HepG2 (cell line): ENCODE measurements at regions not wholly inside any gene's neighbourhood (a gene's known extent, or its start where the extent isn't known, plus 50 kb on each side); places are given as distances from the start of the nearest gene placed in this dataset.
"Not testable (repeated sequence)": the region's sequence is repeated elsewhere in the genome, so short reads cannot be mapped to it uniquely, and the experiment has no call there.

Experiments
- BRCA1 ChIP-seq: sonication (generic); formaldehyde crosslinking; IDR thresholded peaks from 2 replicates; pipeline ENCODE4 v1.4.0; 2020; ENCODE audit warnings: missing genetic modification reagents
- HNRNPL ChIP-seq: fragments of 200-400 bp; formaldehyde crosslinking; IDR thresholded peaks from 2 replicates; pipeline ENCODE4 v1.6.1; 2017; ENCODE audit warnings: mild to moderate bottlenecking, low read depth, low read length
- JUNB ChIP-seq: sonication (generic); formaldehyde crosslinking; IDR thresholded peaks from 2 replicates; pipeline ENCODE4 v1.8.0; 2022; ENCODE audit warnings: missing genetic modification reagents, mild to moderate bottlenecking, borderline replicate concordance
- NFE2L2 ChIP-seq: fragments of 150-350 bp; IDR thresholded peaks from 2 replicates; pipeline ENCODE4 v1.6.1; 2014; ENCODE audit warnings: low read length
- ZNF441 ChIP-seq: sonication (generic); formaldehyde crosslinking; IDR thresholded peaks from 2 replicates; pipeline ENCODE4 v1.7.0; 2021; ENCODE audit warnings: missing genetic modification reagents, borderline replicate concordance
- ZNF878 ChIP-seq: sonication (generic); formaldehyde crosslinking; IDR thresholded peaks from 2 replicates; pipeline ENCODE4 v1.8.1; 2023; ENCODE audit warnings: mild to moderate bottlenecking, missing genetic modification reagents, moderate library complexity
- TF ChIP-seq, protein P1 (sequence below): sonication (generic); formaldehyde crosslinking; IDR thresholded peaks from 2 replicates; pipeline ENCODE4 v1.5.0; 2020; ENCODE audit warnings: mild to moderate bottlenecking, missing genetic modification reagents, moderate library complexity
- TF ChIP-seq, protein P2 (sequence below): sonication (generic); formaldehyde crosslinking; IDR thresholded peaks from 2 replicates; pipeline ENCODE4 v1.4.0; 2020; ENCODE audit warnings: missing genetic modification reagents

DNA sequence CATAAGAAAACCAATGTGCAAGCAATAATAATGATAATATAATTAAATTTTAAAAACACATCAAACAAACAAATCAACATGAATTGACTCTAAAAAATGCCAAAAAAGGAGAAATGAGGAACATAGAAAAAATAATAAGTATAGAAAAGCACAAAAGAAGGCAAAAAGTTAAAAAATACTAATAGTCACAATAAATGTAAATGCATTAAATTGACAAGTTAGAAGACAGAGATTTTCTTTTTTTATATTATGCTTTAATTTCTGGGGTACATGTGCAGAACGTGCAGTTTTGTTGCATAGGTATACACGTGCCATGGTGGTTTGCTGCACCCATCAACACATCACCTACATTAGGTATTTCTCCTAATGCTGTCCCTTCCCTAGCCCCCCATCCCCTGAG lies 767.0 kb downstream of the ADCYAP1 start:
- not testable (repeated sequence) for TF ChIP-seq ZNF441 (CRISPR knock-in tag); HNRNPL; BRCA1 (CRISPR knock-in tag); NFE2L2; JUNB (CRISPR knock-in tag); ZNF878 (CRISPR knock-in tag)
- TF ChIP-seq, protein P1, sequence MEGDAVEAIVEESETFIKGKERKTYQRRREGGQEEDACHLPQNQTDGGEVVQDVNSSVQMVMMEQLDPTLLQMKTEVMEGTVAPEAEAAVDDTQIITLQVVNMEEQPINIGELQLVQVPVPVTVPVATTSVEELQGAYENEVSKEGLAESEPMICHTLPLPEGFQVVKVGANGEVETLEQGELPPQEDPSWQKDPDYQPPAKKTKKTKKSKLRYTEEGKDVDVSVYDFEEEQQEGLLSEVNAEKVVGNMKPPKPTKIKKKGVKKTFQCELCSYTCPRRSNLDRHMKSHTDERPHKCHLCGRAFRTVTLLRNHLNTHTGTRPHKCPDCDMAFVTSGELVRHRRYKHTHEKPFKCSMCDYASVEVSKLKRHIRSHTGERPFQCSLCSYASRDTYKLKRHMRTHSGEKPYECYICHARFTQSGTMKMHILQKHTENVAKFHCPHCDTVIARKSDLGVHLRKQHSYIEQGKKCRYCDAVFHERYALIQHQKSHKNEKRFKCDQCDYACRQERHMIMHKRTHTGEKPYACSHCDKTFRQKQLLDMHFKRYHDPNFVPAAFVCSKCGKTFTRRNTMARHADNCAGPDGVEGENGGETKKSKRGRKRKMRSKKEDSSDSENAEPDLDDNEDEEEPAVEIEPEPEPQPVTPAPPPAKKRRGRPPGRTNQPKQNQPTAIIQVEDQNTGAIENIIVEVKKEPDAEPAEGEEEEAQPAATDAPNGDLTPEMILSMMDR (CRISPR knock-in tag), result not testable (repeated sequence)
- TF ChIP-seq, protein P2, sequence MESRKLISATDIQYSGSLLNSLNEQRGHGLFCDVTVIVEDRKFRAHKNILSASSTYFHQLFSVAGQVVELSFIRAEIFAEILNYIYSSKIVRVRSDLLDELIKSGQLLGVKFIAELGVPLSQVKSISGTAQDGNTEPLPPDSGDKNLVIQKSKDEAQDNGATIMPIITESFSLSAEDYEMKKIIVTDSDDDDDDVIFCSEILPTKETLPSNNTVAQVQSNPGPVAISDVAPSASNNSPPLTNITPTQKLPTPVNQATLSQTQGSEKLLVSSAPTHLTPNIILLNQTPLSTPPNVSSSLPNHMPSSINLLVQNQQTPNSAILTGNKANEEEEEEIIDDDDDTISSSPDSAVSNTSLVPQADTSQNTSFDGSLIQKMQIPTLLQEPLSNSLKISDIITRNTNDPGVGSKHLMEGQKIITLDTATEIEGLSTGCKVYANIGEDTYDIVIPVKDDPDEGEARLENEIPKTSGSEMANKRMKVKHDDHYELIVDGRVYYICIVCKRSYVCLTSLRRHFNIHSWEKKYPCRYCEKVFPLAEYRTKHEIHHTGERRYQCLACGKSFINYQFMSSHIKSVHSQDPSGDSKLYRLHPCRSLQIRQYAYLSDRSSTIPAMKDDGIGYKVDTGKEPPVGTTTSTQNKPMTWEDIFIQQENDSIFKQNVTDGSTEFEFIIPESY (CRISPR knock-in tag), result not testable (repeated sequence)
